ENCODE measurements at regions not wholly inside any gene's neighbourhood (a gene's known extent, or its start where the extent isn't known, plus 50 kb on each side); places are given as distances from the start of the nearest gene placed in this dataset.
A peak's percentile ranks its signal among the peaks of the same experiment; 100 is the strongest.

DNA sequence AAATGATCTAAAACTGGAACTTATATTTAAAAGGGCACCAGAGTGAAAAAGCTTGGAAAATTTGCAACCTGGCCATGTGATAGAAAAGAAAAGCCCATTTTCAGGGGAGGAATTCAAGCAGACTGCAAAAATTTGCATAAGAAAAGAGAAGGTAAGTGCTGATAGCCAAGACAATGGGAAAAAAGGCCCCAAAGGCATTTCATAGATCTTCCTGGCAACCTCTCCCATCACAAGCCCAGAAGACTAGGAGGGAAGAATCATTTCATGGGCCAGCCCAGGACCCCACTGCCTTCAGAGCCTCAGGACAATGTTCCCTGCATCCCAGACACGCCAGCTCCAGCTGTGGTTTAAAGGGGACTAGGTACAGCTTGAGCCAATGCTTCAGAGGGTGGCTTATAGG is 887.3 kb upstream of the DIAPH2 start:
- 33 to 75% (median 71%) methylated on average over 1 of the region's 1 CpG; no CpG with 5 or more reads in 1 of the 4 donors for WGBS, 4 donors
- intact Hi-C loops (cut with DNase I): no loop called here
- Histone ChIP-seq H3K4me3 (no peak overlapping the region), H3K9me3 (replicated peaks in 1 of 3) (no peaks in the 10 kb centered on the region), H3K27ac (no peak overlapping the region), H3K36me3 (replicated peaks in 1 of 2) (no peaks in the 10 kb centered on the region), H3K4me1 (replicated peaks in 1 of 2) (no peaks in the 10 kb centered on the region), H3K27me3 (peaks cover 9% of the 10 kb centered on the region)
- TF ChIP-seq, protein P1, sequence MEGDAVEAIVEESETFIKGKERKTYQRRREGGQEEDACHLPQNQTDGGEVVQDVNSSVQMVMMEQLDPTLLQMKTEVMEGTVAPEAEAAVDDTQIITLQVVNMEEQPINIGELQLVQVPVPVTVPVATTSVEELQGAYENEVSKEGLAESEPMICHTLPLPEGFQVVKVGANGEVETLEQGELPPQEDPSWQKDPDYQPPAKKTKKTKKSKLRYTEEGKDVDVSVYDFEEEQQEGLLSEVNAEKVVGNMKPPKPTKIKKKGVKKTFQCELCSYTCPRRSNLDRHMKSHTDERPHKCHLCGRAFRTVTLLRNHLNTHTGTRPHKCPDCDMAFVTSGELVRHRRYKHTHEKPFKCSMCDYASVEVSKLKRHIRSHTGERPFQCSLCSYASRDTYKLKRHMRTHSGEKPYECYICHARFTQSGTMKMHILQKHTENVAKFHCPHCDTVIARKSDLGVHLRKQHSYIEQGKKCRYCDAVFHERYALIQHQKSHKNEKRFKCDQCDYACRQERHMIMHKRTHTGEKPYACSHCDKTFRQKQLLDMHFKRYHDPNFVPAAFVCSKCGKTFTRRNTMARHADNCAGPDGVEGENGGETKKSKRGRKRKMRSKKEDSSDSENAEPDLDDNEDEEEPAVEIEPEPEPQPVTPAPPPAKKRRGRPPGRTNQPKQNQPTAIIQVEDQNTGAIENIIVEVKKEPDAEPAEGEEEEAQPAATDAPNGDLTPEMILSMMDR (IDR thresholded peaks at IDR 0.05): no peak
- TF ChIP-seq POLR2A (IDR thresholded peaks at IDR 0.05): no peak
- no peak for DNase-seq

DNA sequence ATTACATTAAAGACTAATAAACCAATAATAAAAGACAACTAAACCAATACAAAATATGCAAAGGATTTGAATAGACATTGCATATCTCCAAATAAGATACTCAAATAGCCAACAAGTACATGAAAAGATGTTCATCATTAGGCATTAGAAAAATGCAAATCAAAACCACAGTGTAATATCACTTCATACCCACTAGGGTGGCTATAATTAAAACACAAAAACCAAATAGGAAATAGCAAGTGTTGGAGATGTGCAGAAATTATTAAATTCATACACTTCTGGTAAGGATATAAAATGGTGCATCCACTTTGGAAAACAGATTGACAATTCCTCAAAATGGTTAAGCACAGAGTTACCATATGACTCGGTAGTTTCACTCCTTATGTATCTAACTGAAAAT is 860.8 kb upstream of the DIAPH2 start:
- H3K36me3 ChIP-seq (replicated peaks in 1 of 2): no peaks in the 10 kb centered on the region
- DNase-seq: no peak
- no peaks in the 10 kb centered on the region for H3K4me1 ChIP-seq (replicated peaks in 1 of 2)
- 86 to 95% (median 90%) methylated on average over 1 of the region's 1 CpG for WGBS, 4 donors
- intact Hi-C loops (cut with DNase I): no loop called here
- no peaks in the 10 kb centered on the region for H3K9me3 ChIP-seq (replicated peaks in 1 of 3)
- TF ChIP-seq, protein P1 (IDR thresholded peaks at IDR 0.05): peak in 1 of 6 experiments; percentile 19
- TF ChIP-seq POLR2A (IDR thresholded peaks at IDR 0.05): no peak
- H3K27ac ChIP-seq: no peak overlapping the region
- no peak overlapping the region for H3K4me3 ChIP-seq
- H3K27me3 ChIP-seq: peaks cover 11% of the 10 kb centered on the region

DNA sequence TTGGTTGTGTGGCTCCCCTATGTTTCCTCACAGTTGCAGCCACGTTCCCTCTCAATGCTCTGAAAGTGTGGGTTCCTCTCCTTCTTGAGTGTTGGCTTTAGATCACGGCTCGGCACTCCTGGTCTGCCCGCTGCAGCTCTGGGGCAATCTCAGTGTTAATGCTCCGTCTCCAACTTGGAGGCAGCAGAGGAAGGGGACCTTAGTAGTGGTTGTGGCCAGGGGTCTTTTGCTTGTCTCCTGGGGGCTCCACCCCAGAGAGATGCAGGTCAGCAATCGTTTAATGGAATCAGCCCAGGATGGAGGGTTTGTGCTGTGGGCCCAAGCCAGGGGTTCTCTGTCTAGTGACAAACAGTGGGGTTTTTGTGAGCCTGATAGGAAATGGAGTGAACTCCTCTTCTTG is 849.4 kb upstream of the DIAPH2 start:
- no peaks in the 10 kb centered on the region for H3K36me3 ChIP-seq (replicated peaks in 1 of 2)
- H3K9me3 ChIP-seq (replicated peaks in 1 of 3): no peaks in the 10 kb centered on the region
- no peak overlapping the region for H3K4me3 ChIP-seq
- TF ChIP-seq, protein P1 (IDR thresholded peaks at IDR 0.05): no peak
- no peak for TF ChIP-seq POLR2A (IDR thresholded peaks at IDR 0.05)
- H3K27me3 ChIP-seq: peaks cover 18% of the 10 kb centered on the region
- 75 to 85% (median 83%) methylated on average over 5 to 6 of the region's 6 CpGs for WGBS, 4 donors
- intact Hi-C loops (cut with DNase I): no loop called here
- H3K4me1 ChIP-seq (replicated peaks in 1 of 2): no peaks in the 10 kb centered on the region
- H3K27ac ChIP-seq: no peak overlapping the region
- DNase-seq: no peak

DNA sequence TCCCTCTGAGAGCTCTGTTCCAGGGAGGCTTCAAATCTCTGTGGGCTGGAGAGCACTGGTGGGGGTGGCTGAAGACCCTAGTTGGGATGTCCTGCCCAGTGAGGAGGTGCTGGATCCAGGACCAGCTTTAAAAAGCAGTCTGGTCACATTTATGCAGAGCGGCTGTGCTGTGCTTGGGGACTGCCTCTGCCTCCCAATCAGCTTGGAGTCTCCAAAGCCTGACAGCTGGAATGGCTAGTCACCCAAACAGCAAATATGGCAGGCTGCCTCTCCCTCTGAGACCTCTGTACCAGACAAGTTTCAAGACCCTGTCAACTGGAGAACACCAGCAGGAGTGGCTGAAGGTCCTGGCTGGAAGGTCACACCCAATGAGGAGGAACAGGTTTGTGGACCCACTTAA is 848.1 kb upstream of the DIAPH2 start:
- Histone ChIP-seq H3K27ac (no peak overlapping the region), H3K36me3 (replicated peaks in 1 of 2) (no peaks in the 10 kb centered on the region), H3K4me1 (replicated peaks in 1 of 2) (no peaks in the 10 kb centered on the region), H3K27me3 (peaks cover 18% of the 10 kb centered on the region), H3K9me3 (replicated peaks in 1 of 3) (no peaks in the 10 kb centered on the region), H3K4me3 (no peak overlapping the region)
- no peak for DNase-seq
- WGBS, 4 donors: 88 to 96% methylated on average over 1 of the region's 1 CpG; no CpG with 5 or more reads in 2 of the 4 donors
- TF ChIP-seq, protein P1 (IDR thresholded peaks at IDR 0.05): no peak
- no peak for TF ChIP-seq POLR2A (IDR thresholded peaks at IDR 0.05)
- intact Hi-C loops (cut with DNase I): no loop called here

Data from adrenal gland (tissue), 9 donors.